GM18499 (cell line): ENCODE measurements at regions not wholly inside any gene's neighbourhood (a gene's known extent, or its start where the extent isn't known, plus 50 kb on each side); places are given as distances from the start of the nearest gene placed in this dataset.
"Not testable (repeated sequence)": the region's sequence is repeated elsewhere in the genome, so short reads cannot be mapped to it uniquely, and the experiment has no call there.

Experiments used
- ATAC-seq: cut with Tn5 transposase; IDR thresholded peaks from one replicate; pipeline ENCODE4 v1.9.1; 2021; ENCODE audit warnings: moderate number of reproducible peaks; ENCODE audit not compliant: insufficient read depth, unreplicated experiment

GRCh38 chr14:48349689-48350088 is 674.3 kb upstream of the MDGA2 start:
- ATAC-seq = no peak

GRCh38 chr14:48341069-48341468 is 665.7 kb upstream of the MDGA2 start:
- ATAC-seq = no peak

DNA sequence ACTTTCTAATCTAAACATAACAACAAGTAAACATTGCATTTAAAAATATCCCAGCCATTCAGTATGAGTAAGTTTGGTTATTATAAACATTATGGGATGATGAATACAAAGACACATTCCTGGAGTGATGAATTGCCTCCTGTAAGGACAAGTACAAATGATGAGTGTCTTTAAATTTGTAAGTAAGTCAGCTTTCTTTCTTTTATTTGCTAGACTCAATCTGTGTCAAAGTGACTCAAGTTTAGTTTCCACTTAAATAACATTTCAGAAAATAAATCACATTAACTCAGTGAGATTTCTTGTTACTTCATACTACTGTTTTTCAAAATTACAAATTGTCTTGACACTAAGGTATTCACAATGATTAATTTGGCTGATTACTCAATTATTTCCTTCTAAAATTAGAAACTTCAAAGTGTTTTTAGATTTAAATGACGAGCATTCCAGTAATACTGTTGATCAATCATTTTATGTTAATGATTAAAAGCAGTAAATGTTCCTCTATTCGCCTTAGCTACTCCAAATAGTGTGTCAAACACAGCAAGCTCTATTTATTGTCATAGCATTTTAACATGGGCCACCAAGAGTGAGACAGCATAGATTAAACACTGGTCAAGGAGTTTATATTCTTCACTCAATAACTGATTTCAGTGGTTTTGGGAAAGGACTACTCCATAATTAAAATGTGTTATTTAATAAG is 658.0 kb upstream of the MDGA2 start:
- no peak for ATAC-seq

GRCh38 chr14:48331421-48331820 is 656.0 kb upstream of the MDGA2 start:
- no peak for ATAC-seq

GRCh38 chr14:48325486-48325885 is 650.1 kb upstream of the MDGA2 start:
- ATAC-seq = no peak

DNA sequence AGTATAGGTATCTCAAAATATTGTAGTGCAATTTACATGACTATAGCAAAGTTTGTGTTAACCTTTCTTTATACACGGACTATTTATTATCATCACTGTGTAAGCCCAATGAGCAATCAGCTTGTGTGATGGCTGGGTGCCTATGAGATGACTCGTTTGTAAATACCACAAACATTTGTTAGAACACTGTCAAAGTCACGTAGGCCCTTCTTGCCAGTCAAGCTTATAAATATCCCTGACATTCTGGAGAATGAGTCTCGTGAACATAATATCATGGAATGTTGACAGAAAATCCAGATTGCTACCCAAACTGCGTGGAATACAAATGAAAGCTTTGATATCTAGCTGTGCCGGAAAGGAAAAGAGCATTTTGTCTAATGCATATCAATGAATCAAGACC is 648.3 kb upstream of the MDGA2 start:
- ATAC-seq = no peak

DNA sequence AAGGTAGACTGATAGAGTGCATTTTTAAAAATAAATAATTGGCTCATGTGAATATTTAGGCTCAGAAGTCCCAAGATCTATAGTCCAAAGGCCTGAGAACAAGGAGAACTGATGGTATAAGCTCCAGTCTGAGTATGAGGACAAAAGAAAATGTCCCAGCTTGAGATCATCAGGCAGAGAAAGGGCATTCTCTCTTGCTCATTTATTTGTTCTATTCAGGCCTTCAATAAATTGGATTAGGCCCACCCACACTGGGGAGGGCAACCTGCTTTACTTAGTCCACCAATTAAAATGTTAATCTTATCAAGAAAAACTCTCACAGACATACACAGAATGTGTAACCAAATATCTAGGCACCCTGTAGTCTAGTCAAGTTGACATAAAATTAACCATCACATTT is 644.4 kb upstream of the MDGA2 start:
- no peak for ATAC-seq

DNA sequence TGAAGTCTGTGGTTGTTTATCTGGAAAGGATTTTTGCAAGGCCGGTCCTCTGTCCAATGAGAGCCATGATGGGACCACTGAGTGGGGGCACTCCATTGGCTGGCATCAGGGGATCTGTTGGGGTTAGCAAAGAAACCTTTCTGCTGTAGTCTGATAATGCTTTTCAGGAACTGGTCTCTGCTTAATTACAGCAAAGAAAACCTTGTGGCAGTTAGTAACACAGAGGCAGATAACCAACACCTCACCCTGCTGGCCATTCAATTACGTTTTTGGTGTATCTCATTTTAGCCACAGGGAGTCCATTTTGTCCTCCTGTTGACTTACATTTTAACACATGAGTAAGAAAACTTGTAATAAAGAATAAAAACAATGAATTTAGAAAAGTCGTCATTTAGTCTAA is 629.3 kb upstream of the MDGA2 start:
- ATAC-seq = no peak

DNA sequence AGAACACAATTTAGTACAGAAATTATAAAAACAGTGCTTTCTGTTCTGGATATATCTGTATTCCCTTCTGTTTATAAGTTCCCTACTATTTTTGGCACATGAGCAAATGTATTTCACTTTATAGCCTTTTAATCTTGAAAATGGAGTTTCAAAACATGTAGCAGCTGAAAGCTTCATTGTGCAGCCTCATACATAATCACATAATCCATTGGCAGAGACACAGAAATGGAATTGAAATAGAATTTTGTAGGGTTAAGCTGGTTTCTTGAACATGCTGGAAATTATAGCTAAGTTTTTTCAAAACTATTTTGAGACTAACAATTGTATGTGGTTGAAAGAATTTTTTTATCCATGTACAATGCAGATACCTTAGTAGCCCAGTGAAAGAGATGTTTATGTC is 614.3 kb upstream of the MDGA2 start:
- no peak for ATAC-seq

- not testable (repeated sequence) for ATAC-seq
Measured at GRCh38 chr14:48285217-48285616, 609.8 kb upstream of the MDGA2 start.

DNA sequence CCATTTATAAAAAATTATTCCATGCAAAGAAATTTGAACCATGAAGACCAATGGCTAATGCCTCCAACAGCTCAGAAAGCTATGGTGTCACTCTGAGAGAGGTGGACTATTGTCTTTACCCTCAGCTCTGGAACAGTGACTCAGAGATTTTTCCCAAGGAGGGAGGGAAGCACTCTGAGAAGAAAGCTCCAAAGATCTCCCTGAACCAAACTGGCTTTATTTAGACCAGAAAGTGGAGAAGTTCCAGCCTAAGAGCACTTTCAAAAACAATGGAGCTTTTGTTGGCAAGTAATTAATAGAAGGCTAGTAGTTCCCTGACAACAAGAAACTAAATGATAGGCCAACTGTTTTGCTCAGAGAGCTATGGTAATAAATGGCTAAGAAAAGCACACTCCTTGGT is 599.9 kb upstream of the MDGA2 start:
- ATAC-seq = no peak

DNA sequence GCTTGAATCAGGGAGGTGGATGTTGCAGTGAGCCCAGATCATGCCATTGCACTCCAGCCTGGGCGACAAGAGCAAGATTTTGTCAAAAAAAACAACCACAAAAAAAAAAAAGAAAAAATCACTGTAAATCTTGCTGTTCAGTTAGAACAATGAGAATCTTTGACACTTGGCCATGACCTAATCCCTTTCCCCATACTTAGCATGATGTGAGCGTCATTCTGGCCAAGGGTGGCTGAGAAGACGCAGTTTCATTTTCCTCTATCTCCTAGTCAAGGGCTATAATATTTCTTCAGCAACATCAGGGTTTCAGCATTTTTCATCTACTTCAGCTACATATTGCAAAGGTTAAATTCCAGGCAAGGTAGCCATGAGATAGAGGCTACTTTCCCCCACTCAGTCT is 599.4 kb upstream of the MDGA2 start:
- no peak for ATAC-seq

- not testable (repeated sequence) for ATAC-seq
Measured at GRCh38 chr14:48267926-48268325, 592.5 kb upstream of the MDGA2 start.

- not testable (repeated sequence) for ATAC-seq
Measured at GRCh38 chr14:48266201-48266600, 590.8 kb upstream of the MDGA2 start.

DNA sequence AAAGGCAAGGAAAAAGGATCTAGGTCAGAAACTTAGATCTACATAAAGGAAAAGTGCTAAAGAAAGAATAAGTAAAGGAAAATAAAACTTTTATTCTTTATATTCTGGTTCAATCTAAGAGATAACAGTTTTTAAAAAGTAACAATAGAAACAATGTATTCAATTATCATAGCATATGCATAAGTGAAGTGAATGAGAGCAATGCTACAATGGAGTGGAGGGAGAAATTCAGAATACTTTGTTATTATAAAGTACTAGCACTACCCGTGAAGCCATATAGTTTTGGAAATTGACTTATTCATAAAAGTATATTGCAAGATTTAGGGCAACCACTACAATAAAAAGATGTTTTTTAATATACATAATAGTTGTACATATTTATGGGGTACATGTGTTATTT is 586.0 kb upstream of the MDGA2 start:
- ATAC-seq = no peak

DNA sequence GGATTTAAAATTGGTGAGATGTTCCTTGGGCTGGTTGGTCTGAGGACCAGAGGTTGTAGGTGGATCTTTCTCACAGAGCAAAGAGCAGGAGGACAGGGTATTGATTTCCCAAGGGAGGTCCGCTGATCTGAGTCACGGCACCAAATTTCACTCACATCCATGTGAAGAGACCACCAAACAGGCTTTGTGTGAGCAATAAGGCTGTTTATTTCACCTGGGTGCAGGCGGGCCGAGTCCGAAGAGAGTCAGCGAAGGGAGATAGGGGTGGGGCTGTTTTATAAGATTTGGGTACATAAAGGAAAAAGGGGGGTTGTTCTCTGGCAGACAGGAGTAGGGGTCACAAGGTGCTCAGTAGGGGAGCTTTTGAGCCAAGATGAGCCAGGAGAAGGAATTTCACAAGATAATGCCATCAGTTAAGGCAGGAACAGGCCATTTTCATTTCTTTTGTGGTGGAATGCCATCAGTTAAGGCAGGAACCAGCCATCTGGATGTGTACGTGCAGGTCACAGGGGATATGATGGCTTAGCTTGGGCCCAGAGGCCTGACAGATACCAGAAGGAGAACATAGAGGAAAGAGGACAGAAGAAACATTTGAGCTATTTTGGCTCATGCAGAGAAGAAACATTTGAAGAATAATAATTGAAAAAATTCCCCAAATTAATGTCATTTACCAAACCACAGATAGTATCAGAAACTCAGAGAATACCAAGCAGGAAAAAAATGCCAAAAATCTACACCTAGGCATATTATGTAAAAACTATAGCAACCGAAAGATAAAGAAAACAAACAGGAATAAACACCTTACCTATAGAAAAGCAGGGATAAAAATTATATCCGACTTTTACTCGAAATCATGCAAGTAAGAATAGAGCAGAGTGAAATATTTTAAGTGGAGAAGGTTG is 585.2 kb upstream of the MDGA2 start:
- ATAC-seq = not testable (repeated sequence)

- ATAC-seq = not testable (repeated sequence)
Measured at GRCh38 chr14:48259876-48260275, 584.5 kb upstream of the MDGA2 start.

DNA sequence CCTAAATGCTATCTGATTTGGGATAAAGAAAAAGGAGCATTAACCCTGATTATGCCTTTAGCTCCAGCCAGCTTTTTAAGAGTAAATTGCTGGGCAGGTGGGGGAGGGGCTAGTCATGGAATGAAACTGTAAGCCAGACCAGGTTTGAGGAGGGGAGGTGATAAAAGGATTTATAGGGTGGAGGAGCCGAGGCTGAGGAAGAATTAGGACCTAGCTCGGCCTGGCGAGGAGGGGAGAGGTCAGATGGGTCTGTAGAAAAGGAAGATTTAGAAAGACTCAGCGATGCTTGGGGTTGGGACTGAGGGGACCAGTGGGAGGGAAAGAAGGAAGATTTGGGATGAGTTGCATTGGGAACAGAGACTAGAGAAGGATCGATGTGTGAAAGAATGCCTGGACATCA is 583.8 kb upstream of the MDGA2 start:
- not testable (repeated sequence) for ATAC-seq

GRCh38 chr14:48258703-48259102 is 583.3 kb upstream of the MDGA2 start:
- ATAC-seq = not testable (repeated sequence)

GRCh38 chr14:48253020-48253419 is 577.6 kb upstream of the MDGA2 start:
- no peak for ATAC-seq

- ATAC-seq = no peak
Measured at GRCh38 chr14:48251290-48251689, 575.9 kb upstream of the MDGA2 start.

GRCh38 chr14:48250575-48250974 is 575.2 kb upstream of the MDGA2 start:
- no peak for ATAC-seq
